Endodermal cell (in vitro differentiated cells): ENCODE measurements at regions not wholly inside any gene's neighbourhood (a gene's known extent, or its start where the extent isn't known, plus 50 kb on each side); places are given as distances from the start of the nearest gene placed in this dataset.

Experiments used
- DNase-seq: peaks from one replicate; pipeline ENCODE4 v3.0.0-alpha.2; 2017
- H3K27ac ChIP-seq: 2 replicates; pipeline ENCODE4 v1.5.1; 2013; ENCODE audit warnings: mild to moderate bottlenecking, low read depth, low read length, moderate library complexity
- H3K27me3 ChIP-seq: 2 replicates; pipeline ENCODE4 v1.6.1; 2013; ENCODE audit warnings: mild to moderate bottlenecking, low read length, moderate library complexity; ENCODE audit not compliant: insufficient read depth, control insufficient read depth, poor library complexity, severe bottlenecking
- H3K36me3 ChIP-seq: 2 replicates; pipeline ENCODE4 v1.7.0; 2013; ENCODE audit warnings: mild to moderate bottlenecking, low read length, moderate library complexity; ENCODE audit not compliant: control insufficient read depth, insufficient read depth
- H3K4me1 ChIP-seq: one replicate; pipeline ENCODE4 v1.7.0; 2013; ENCODE audit warnings: low read length; ENCODE audit not compliant: control insufficient read depth, insufficient read depth
- H3K4me3 ChIP-seq: 2 replicates; pipeline ENCODE4 v1.5.1; 2013; ENCODE audit warnings: mild to moderate bottlenecking, low read length, moderate library complexity
- H3K9ac ChIP-seq: 2 replicates; pipeline ENCODE4 v1.6.1; 2013; ENCODE audit warnings: mild to moderate bottlenecking, low read length, moderate library complexity; ENCODE audit not compliant: poor library complexity, severe bottlenecking; ENCODE audit errors: extremely low read depth
- H3K9me3 ChIP-seq: 2 replicates; pipeline ENCODE4 v1.6.1; 2013; ENCODE audit warnings: mild to moderate bottlenecking, low read length, moderate library complexity; ENCODE audit not compliant: control insufficient read depth
- H3K27ac Mint-ChIP-seq: 2 replicates; pipeline ENCODE4 v1.8.0; 2020; ENCODE audit warnings: mixed read lengths
- H3K27me3 Mint-ChIP-seq: 2 replicates; pipeline ENCODE4 v1.8.0; 2021; ENCODE audit warnings: mild to moderate bottlenecking, mixed read lengths; ENCODE audit not compliant: insufficient read depth
- H3K36me3 Mint-ChIP-seq: 2 replicates; pipeline ENCODE4 v1.8.0; 2020; ENCODE audit warnings: low read depth, mixed read lengths
- H3K4me1 Mint-ChIP-seq: 2 replicates; pipeline ENCODE4 v1.8.0; 2020; ENCODE audit warnings: mixed read lengths
- H3K4me3 Mint-ChIP-seq: 2 replicates; pipeline ENCODE4 v1.8.0; 2020; ENCODE audit warnings: mild to moderate bottlenecking, moderate library complexity, mixed read lengths
- H3K9me3 Mint-ChIP-seq: 2 replicates; pipeline ENCODE4 v1.8.0; 2020; ENCODE audit warnings: mild to moderate bottlenecking, mixed read lengths
- CTCF ChIP-seq: fragments of 200-600 bp; sonication (generic); conservative IDR thresholded peaks from 2 replicates; pipeline ENCODE4 v1.5.0; 2021; ENCODE audit warnings: antibody characterized with exemption, mild to moderate bottlenecking
- WGBS, 2 experiments: methylation state at CpG; one replicate each; pipeline versions ENCODE4 v1.1.5 to v1.1.7; 2013; ENCODE audit warnings: missing lambda C conversion rate in 2 of 2, mixed read lengths in 1 of 2; ENCODE audit not compliant: insufficient coverage in 1 of 2, insufficient read length in 1 of 2; 5-methylcytosine and 5-hydroxymethylcytosine counted together

- H3K9me3 Mint-ChIP-seq, result no peaks in the 10 kb centered on the region
These were observed 147.9 kb upstream of the LUZP2 start for GRCh38 chr11:24348908-24349307.

DNA sequence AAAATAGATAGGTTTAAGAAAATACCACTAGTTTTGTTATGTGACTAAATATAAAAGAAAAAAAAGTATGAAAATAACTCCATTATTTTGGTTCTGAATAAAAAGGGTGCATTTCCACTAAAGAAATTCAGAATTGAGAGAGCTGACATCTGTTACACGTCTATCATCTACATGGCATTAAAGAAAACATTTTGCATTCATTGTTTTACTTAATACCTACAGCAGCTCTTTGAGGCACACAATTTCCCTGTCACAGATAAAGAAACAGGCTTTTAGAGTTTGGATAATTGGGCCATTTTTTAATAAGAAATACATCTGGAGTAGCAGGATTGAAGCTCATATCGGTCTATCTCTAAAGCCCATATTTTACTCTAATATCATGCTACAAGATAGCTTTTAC lies 145.7 kb upstream of the LUZP2 start:
- H3K9me3 Mint-ChIP-seq, result no peaks in the 10 kb centered on the region
- no peaks in the 10 kb centered on the region for H3K27me3 ChIP-seq
- no peak overlapping the region for H3K4me3 ChIP-seq
- no peak overlapping the region for H3K4me3 Mint-ChIP-seq
- H3K4me1 ChIP-seq, result no peaks in the 10 kb centered on the region
- no peak overlapping the region for H3K27ac ChIP-seq
- no peaks in the 10 kb centered on the region for H3K36me3 Mint-ChIP-seq
- TF ChIP-seq CTCF, result no peak
- H3K36me3 ChIP-seq, result no peaks in the 10 kb centered on the region
- WGBS, 2 experiments, result 89 to 100% methylated on average over 1 of the region's 2 CpGs
- no peak overlapping the region for H3K27ac Mint-ChIP-seq
- H3K9me3 ChIP-seq, result no peaks in the 10 kb centered on the region
- H3K4me1 Mint-ChIP-seq, result no peaks in the 10 kb centered on the region
- H3K9ac ChIP-seq, result no peak overlapping the region
- no peak for DNase-seq
- no peaks in the 10 kb centered on the region for H3K27me3 Mint-ChIP-seq

More at GRCh38 chr11:24348908-24349307, 147.9 kb upstream of the LUZP2 start:
- Histone ChIP-seq H3K27ac (no peak overlapping the region), H3K4me3 (no peak overlapping the region), H3K9ac (no peak overlapping the region), H3K4me1 (no peaks in the 10 kb centered on the region), H3K9me3 (no peaks in the 10 kb centered on the region), H3K27me3 (no peaks in the 10 kb centered on the region), H3K36me3 (no peaks in the 10 kb centered on the region)
- no peak overlapping the region for H3K4me3 Mint-ChIP-seq
- no peak overlapping the region for H3K27ac Mint-ChIP-seq
- H3K27me3 Mint-ChIP-seq, result no peaks in the 10 kb centered on the region
- H3K36me3 Mint-ChIP-seq, result no peaks in the 10 kb centered on the region
- no peak for DNase-seq
- no peak for TF ChIP-seq CTCF
- H3K4me1 Mint-ChIP-seq, result no peaks in the 10 kb centered on the region

- Histone ChIP-seq H3K4me1 (no peaks in the 10 kb centered on the region), H3K4me3 (no peak overlapping the region), H3K27ac (no peak overlapping the region), H3K36me3 (no peaks in the 10 kb centered on the region), H3K9ac (no peak overlapping the region), H3K27me3 (no peaks in the 10 kb centered on the region), H3K9me3 (no peaks in the 10 kb centered on the region)
- 77 to 93% methylated on average over 3 of the region's 3 CpGs for WGBS, 2 experiments
- TF ChIP-seq CTCF, result no peak
- no peak overlapping the region for H3K27ac Mint-ChIP-seq
- H3K4me1 Mint-ChIP-seq, result no peaks in the 10 kb centered on the region
- peaks cover 3% of the 10 kb centered on the region for H3K9me3 Mint-ChIP-seq
- no peaks in the 10 kb centered on the region for H3K36me3 Mint-ChIP-seq
- H3K4me3 Mint-ChIP-seq, result no peak overlapping the region
- no peaks in the 10 kb centered on the region for H3K27me3 Mint-ChIP-seq
- DNase-seq, result no peak
These were observed 140.4 kb upstream of the LUZP2 start for GRCh38 chr11:24356501-24356900.
